ENCODE measurements at regions not wholly inside any gene's neighbourhood (a gene's known extent, or its start where the extent isn't known, plus 50 kb on each side); places are given as distances from the start of the nearest gene placed in this dataset.
"Not testable (repeated sequence)": the region's sequence is repeated elsewhere in the genome, so short reads cannot be mapped to it uniquely, and the experiment has no call there.

DNA sequence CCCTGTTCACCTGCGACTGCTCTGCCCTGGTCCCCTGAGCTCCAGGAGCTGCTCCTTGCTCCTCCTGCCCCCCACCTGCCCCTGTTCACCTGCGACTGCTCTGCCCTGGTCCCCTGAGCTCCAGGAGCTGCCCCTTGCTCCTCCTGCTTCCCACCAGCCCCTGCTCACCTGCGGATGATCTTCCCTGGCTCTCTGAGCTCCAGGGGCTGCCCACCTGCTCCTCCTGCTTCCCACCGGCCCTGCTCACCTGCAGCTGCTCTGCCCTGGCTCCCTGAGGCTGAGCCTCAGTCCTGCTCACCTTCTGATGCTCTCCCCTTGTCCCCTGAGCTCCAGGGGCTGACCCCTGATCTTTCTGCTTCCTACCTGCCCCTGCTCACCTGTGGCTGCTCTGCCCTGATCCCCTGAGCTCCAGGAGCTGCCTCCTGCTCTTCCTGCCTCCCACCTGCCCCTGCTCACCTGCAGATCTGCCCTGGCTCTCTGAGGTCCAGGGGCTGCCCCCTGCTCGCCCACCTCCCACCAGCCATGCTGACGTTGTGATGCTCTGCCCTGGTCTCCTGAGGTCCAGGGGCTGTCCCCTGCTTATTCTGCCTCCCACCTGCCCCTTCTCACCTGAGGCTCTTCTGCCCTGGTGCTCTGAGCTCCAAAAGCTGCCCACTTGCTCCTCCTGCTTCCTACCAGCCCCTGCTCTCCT, 219.2 kb downstream of the TMEM121 start:
- intact Hi-C loops (cut with DNase I), result no loop called here
- H3K4me3 ChIP-seq, result no peak overlapping the region
- no peak for DNase-seq (ENCODE audit: low spot score in 2 of 2)
- no peaks in the 10 kb centered on the region for H3K9me3 ChIP-seq
- H3K27me3 ChIP-seq, result no peaks in the 10 kb centered on the region
- TF ChIP-seq, protein P1, sequence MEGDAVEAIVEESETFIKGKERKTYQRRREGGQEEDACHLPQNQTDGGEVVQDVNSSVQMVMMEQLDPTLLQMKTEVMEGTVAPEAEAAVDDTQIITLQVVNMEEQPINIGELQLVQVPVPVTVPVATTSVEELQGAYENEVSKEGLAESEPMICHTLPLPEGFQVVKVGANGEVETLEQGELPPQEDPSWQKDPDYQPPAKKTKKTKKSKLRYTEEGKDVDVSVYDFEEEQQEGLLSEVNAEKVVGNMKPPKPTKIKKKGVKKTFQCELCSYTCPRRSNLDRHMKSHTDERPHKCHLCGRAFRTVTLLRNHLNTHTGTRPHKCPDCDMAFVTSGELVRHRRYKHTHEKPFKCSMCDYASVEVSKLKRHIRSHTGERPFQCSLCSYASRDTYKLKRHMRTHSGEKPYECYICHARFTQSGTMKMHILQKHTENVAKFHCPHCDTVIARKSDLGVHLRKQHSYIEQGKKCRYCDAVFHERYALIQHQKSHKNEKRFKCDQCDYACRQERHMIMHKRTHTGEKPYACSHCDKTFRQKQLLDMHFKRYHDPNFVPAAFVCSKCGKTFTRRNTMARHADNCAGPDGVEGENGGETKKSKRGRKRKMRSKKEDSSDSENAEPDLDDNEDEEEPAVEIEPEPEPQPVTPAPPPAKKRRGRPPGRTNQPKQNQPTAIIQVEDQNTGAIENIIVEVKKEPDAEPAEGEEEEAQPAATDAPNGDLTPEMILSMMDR (IDR thresholded peaks at IDR 0.05), result no peak
- H3K27ac ChIP-seq, result no peak overlapping the region
- H3K36me3 ChIP-seq, result no peaks in the 10 kb centered on the region
- H3K4me1 ChIP-seq, result no peaks in the 10 kb centered on the region

DNA sequence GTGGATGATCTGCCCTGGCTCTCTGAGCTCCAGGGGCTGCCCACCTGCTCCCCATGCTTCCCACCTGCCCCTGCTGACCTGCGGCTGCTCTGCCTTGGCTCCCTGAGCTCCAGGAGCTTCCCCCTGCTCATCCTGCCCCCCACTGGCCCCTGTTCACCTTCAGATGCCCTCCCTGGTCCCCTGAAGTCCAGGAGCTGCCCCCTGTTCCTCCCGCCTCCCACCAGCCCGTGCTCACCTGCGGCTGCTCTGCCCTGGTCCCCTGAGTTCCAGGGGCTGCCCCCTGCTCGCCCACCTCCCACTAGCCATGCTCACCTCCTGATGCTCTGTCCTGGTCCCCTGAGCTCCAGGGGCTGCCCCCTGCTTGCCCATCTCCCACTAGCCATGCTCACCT, 219.7 kb downstream of the TMEM121 start:
- intact Hi-C loops (cut with DNase I), result no loop called here
- TF ChIP-seq, protein P1 (IDR thresholded peaks at IDR 0.05), result no peak
- Histone ChIP-seq H3K27me3 (no peaks in the 10 kb centered on the region), H3K9me3 (no peaks in the 10 kb centered on the region), H3K36me3 (no peaks in the 10 kb centered on the region), H3K4me1 (no peaks in the 10 kb centered on the region), H3K27ac (no peak overlapping the region), H3K4me3 (no peak overlapping the region)
- no peak for DNase-seq (ENCODE audit: low spot score in 2 of 2)

GRCh38 chr14:105746800-105747502, 220.6 kb downstream of the TMEM121 start:
- H3K27ac ChIP-seq; DNase-seq (ENCODE audit: low spot score in 2 of 2); H3K4me3 ChIP-seq; intact Hi-C loops (cut with DNase I); H3K4me1 ChIP-seq; H3K9me3 ChIP-seq; H3K27me3 ChIP-seq; H3K36me3 ChIP-seq: not testable (repeated sequence)

DNA sequence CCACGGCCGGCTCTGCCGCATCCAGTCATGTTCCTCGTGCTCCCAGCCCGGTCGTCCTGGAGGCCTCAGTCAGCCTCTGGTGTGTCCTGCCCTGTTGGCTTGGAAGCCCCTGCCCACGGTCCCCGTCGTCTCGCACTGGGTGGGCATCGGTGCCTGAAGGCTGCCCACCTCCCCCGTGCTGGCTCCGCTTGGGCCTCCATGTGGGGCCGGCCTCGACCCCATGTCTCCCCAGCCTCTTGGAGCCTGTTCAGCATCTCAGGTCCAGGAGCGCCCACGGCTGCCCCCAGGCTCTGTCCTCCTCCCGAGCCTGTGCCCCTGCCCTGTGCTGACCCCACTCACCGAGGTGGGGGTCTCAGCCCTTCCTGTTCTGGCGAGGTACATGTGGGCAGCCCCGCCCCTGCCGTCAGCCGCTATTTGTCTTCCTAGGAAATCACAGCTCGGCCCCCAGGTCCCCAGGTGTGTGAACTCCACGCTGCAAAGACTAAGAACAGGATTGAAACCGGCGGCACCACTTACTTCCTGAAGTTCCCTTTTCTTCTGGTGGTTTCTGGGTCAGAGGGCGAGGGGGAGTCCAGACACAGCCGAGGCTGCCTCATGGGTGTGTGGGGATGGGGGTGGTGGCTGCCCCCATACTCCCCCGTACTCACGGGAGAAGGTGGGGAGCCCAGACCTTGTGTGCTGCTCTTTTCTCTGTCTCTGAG, 221.3 kb downstream of the TMEM121 start:
- intact Hi-C loops (cut with DNase I), result not testable (repeated sequence)

GRCh38 chr14:105748204-105748578, 221.8 kb downstream of the TMEM121 start:
- no peaks in the 10 kb centered on the region for H3K9me3 ChIP-seq
- no peaks in the 10 kb centered on the region for H3K27me3 ChIP-seq
- no peaks in the 10 kb centered on the region for H3K36me3 ChIP-seq
- no peaks in the 10 kb centered on the region for H3K4me1 ChIP-seq
- DNase-seq (ENCODE audit: low spot score in 2 of 2), result no peak
- H3K27ac ChIP-seq, result no peak overlapping the region
- TF ChIP-seq, protein P1 (IDR thresholded peaks at IDR 0.05), result no peak
- H3K4me3 ChIP-seq, result no peak overlapping the region
- intact Hi-C loops (cut with DNase I), result no loop called here

More for the DNA sequence above, 221.3 kb downstream of the TMEM121 start:
- H3K4me1 ChIP-seq; H3K27ac ChIP-seq; H3K9me3 ChIP-seq; DNase-seq (ENCODE audit: low spot score in 2 of 2); H3K36me3 ChIP-seq; H3K27me3 ChIP-seq; H3K4me3 ChIP-seq: not testable (repeated sequence)

DNA sequence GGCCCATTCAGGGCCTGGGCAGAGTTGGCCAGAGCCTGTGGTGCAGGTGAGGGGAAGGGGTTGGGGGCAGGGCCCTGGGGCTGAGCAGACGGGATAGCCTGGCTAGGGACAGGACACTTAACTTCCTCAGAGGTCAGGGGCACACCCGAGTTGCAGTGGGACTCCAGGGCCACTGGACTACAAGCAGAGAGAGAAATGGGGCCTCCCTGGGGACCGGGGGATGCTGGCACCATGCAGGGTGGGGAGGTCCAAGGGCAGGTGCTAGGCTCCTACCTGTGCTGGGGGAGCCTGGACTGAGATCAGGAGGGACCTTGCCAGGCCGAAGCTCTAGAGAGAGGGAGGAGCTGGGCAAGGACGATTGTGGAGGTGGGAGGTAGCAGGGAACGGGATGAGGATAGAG, 222.3 kb downstream of the TMEM121 start:
- DNase-seq (ENCODE audit: low spot score in 2 of 2); H3K36me3 ChIP-seq; H3K4me3 ChIP-seq; H3K9me3 ChIP-seq; H3K27me3 ChIP-seq; H3K4me1 ChIP-seq; H3K27ac ChIP-seq; intact Hi-C loops (cut with DNase I): not testable (repeated sequence)

- intact Hi-C loops (cut with DNase I), result not testable (repeated sequence)
Observed at GRCh38 chr14:105749870-105750541, 223.6 kb downstream of the TMEM121 start.

DNA sequence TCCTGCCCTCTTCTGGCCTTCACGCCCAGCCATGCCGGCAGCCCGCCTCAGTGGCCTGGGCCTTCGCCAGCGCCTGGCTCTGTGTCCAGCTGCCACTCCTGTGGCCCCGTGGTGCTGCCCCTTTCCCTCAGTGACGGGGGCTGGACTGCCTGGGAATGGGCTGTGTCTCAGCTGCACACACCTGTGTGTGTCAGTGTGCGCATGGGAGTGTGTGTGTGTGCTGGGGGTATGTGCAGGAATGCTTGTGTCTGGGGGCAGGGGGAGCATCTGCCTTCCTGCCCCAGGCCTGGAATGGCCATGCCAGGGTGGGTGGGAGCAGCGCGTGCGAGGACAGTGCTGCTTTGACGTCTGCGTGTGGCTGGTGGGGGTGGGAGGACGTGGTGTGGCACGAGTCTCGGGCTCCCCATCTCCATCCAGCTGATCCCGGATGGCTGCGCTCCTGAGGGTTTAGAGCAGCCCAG, 224.9 kb downstream of the TMEM121 start:
- H3K27me3 ChIP-seq; H3K9me3 ChIP-seq; H3K4me1 ChIP-seq; H3K4me3 ChIP-seq; H3K27ac ChIP-seq; intact Hi-C loops (cut with DNase I); H3K36me3 ChIP-seq; DNase-seq (ENCODE audit: low spot score in 2 of 2): not testable (repeated sequence)

More at GRCh38 chr14:105749870-105750541, 223.6 kb downstream of the TMEM121 start:
- H3K36me3 ChIP-seq; H3K4me3 ChIP-seq; DNase-seq (ENCODE audit: low spot score in 2 of 2); H3K27ac ChIP-seq; H3K27me3 ChIP-seq; H3K4me1 ChIP-seq; H3K9me3 ChIP-seq: not testable (repeated sequence)

- H3K4me3 ChIP-seq; H3K27me3 ChIP-seq; H3K4me1 ChIP-seq; H3K9me3 ChIP-seq; intact Hi-C loops (cut with DNase I); DNase-seq (ENCODE audit: low spot score in 2 of 2); H3K36me3 ChIP-seq; H3K27ac ChIP-seq: not testable (repeated sequence)
Observed at GRCh38 chr14:105752420-105752819, 226.0 kb downstream of the TMEM121 start.

Measured in ascending aorta (tissue), 2 donors.